RKO (cell line): ENCODE measurements at regions not wholly inside any gene's neighbourhood (a gene's known extent, or its start where the extent isn't known, plus 50 kb on each side); places are given as distances from the start of the nearest gene placed in this dataset.

Experiments used
- DNase-seq: peaks from one replicate; pipeline ENCODE4 v3.0.0-alpha.2; 2016; ENCODE audit warnings: low spot score

- no peak for DNase-seq
These were observed 155.7 kb upstream of the ETAA1 start for GRCh38 chr2:67241453-67241852.

- no peak for DNase-seq
These were observed 154.7 kb upstream of the ETAA1 start for GRCh38 chr2:67242456-67242855.

GRCh38 chr2:67243919-67244318, 153.2 kb upstream of the ETAA1 start:
- DNase-seq, result no peak

GRCh38 chr2:67246791-67247190, 150.3 kb upstream of the ETAA1 start:
- DNase-seq, result no peak

- no peak for DNase-seq
These were observed 145.4 kb upstream of the ETAA1 start for GRCh38 chr2:67251741-67252140.

GRCh38 chr2:67255933-67256615, 141.1 kb upstream of the ETAA1 start:
- no peak for DNase-seq

GRCh38 chr2:67256892-67257291, 140.2 kb upstream of the ETAA1 start:
- DNase-seq, result no peak

- DNase-seq, result no peak
These were observed 139.0 kb upstream of the ETAA1 start for GRCh38 chr2:67258122-67258521.

- DNase-seq, result no peak
These were observed 138.3 kb upstream of the ETAA1 start for GRCh38 chr2:67258831-67259230.

- peak; percentile 36 for DNase-seq
These were observed 137.4 kb upstream of the ETAA1 start for GRCh38 chr2:67259556-67260342.

- peak; percentile 42 for DNase-seq
These were observed 136.5 kb upstream of the ETAA1 start for GRCh38 chr2:67260343-67261277.

- DNase-seq, result no peak
These were observed 129.9 kb upstream of the ETAA1 start for GRCh38 chr2:67267241-67267640.

GRCh38 chr2:67268797-67269196, 128.3 kb upstream of the ETAA1 start:
- peak; percentile 1 for DNase-seq

- DNase-seq, result no peak
These were observed 124.9 kb upstream of the ETAA1 start for GRCh38 chr2:67272195-67272594.

GRCh38 chr2:67277450-67277849, 119.7 kb upstream of the ETAA1 start:
- DNase-seq, result no peak

GRCh38 chr2:67281101-67281500, 116.0 kb upstream of the ETAA1 start:
- no peak for DNase-seq

GRCh38 chr2:67283641-67284040, 113.5 kb upstream of the ETAA1 start:
- DNase-seq, result no peak

- DNase-seq, result no peak
These were observed 110.0 kb upstream of the ETAA1 start for GRCh38 chr2:67286981-67287759.

GRCh38 chr2:67289271-67289670, 107.9 kb upstream of the ETAA1 start:
- DNase-seq, result no peak

GRCh38 chr2:67289921-67290371, 107.2 kb upstream of the ETAA1 start:
- peak; percentile 38 for DNase-seq

GRCh38 chr2:67290451-67291290, 106.5 kb upstream of the ETAA1 start:
- peak; percentile 1 for DNase-seq
